MM.1S (cell line): ENCODE measurements at regions not wholly inside any gene's neighbourhood (a gene's known extent, or its start where the extent isn't known, plus 50 kb on each side); places are given as distances from the start of the nearest gene placed in this dataset.

Experiments
- DNase-seq: peaks from one replicate; pipeline ENCODE4 v3.0.0-alpha.2; 2015
- H2AFZ ChIP-seq: fragments of 300-600 bp; sonication (generic); 2 replicates; pipeline ENCODE4 v1.6.0; 2016; ENCODE audit warnings: antibody characterized with exemption, low read length
- H3F3A ChIP-seq: fragments of 300-600 bp; sonication (generic); 2 replicates; pipeline ENCODE4 v1.6.1; 2016; ENCODE audit warnings: mild to moderate bottlenecking, antibody characterized with exemption, low read length, moderate library complexity, mixed read lengths; ENCODE audit not compliant: insufficient read depth
- H3K27ac ChIP-seq: fragments of 300-600 bp; sonication (generic); 2 replicates; pipeline ENCODE4 v1.5.1; 2016; ENCODE audit warnings: mild to moderate bottlenecking, low read length
- H3K27me3 ChIP-seq: fragments of 300-600 bp; sonication (generic); replicated peaks from 2 replicates; pipeline ENCODE4 v1.6.0; 2016; ENCODE audit warnings: low read length; ENCODE audit not compliant: insufficient read depth
- H3K36me3 ChIP-seq: fragments of 300-600 bp; sonication (generic); replicated peaks from 2 replicates; pipeline ENCODE4 v1.6.1; 2016; ENCODE audit warnings: mild to moderate bottlenecking, low read length, mixed read lengths; ENCODE audit not compliant: insufficient read depth
- H3K4me1 ChIP-seq: fragments of 300-600 bp; sonication (generic); 2 replicates; pipeline ENCODE4 v1.6.1; 2016; ENCODE audit warnings: low read length, mixed read lengths
- H3K4me2 ChIP-seq: fragments of 300-600 bp; sonication (generic); 2 replicates; pipeline ENCODE4 v1.6.0; 2016; ENCODE audit warnings: low read depth, low read length
- H3K4me3 ChIP-seq: fragments of 300-600 bp; sonication (generic); 2 replicates; pipeline ENCODE4 v1.5.1; 2016; ENCODE audit warnings: low read length, mixed read lengths
- H3K79me2 ChIP-seq: fragments of 300-600 bp; sonication (generic); 2 replicates; pipeline ENCODE4 v1.6.1; 2016; ENCODE audit warnings: mixed run types, low read length, mixed read lengths
- H3K9ac ChIP-seq: fragments of 300-600 bp; sonication (generic); 2 replicates; pipeline ENCODE4 v1.6.1; 2016; ENCODE audit warnings: low read length, mixed read lengths
- H3K9me2 ChIP-seq: fragments of 300-600 bp; sonication (generic); replicated peaks from 2 replicates; pipeline ENCODE4 v1.6.1; 2016; ENCODE audit warnings: mild to moderate bottlenecking, low read length, mixed read lengths; ENCODE audit not compliant: insufficient read depth
- H3K9me3 ChIP-seq: fragments of 300-600 bp; sonication (generic); replicated peaks from 2 replicates; pipeline ENCODE4 v1.6.1; 2016; ENCODE audit warnings: mild to moderate bottlenecking, low read length, mixed read lengths; ENCODE audit not compliant: insufficient read depth
- H4K20me1 ChIP-seq: fragments of 300-600 bp; sonication (generic); 2 replicates; pipeline ENCODE4 v1.6.1; 2016; ENCODE audit warnings: mild to moderate bottlenecking, low read length, moderate library complexity, mixed read lengths; ENCODE audit not compliant: insufficient read depth
- EZH2 ChIP-seq: fragments of 300-600 bp; sonication (generic); optimal IDR thresholded peaks from 2 replicates; pipeline ENCODE3; 2017; ENCODE audit warnings: low read depth, mild to moderate bottlenecking, antibody characterized with exemption, low read length, mixed read lengths
- EZH2phosphoT487 ChIP-seq: fragments of 300-600 bp; sonication (generic); IDR thresholded peaks from 2 replicates; pipeline ENCODE4 v1.6.1; 2018; ENCODE audit warnings: antibody characterized with exemption, low read length
- TF ChIP-seq, protein P1 (sequence below): fragments of 300-600 bp; sonication (generic); IDR thresholded peaks from 2 replicates; pipeline ENCODE4 v1.5.1; 2016; ENCODE audit warnings: antibody characterized with exemption, low read length, mixed read lengths

DNA sequence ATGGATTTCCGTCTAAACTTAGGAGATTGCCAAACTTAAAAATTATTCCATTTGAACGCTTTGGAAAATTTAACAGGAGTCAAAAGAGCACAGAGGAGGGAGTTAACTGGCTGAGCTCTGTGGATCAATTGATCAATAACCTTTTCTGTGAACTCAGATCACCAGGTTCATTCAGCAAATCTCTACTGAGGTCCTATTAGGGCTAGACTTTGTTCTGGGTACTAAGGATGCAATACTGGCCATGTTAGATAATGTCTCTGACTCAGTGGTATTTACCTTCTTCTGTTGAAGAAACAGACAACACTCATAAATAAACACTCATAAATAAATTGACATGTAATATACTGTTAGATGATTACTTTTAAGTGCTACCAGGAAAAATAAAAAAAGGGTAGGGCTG is 323.4 kb upstream of the SUCLG2 start:
- TF ChIP-seq, protein P1, sequence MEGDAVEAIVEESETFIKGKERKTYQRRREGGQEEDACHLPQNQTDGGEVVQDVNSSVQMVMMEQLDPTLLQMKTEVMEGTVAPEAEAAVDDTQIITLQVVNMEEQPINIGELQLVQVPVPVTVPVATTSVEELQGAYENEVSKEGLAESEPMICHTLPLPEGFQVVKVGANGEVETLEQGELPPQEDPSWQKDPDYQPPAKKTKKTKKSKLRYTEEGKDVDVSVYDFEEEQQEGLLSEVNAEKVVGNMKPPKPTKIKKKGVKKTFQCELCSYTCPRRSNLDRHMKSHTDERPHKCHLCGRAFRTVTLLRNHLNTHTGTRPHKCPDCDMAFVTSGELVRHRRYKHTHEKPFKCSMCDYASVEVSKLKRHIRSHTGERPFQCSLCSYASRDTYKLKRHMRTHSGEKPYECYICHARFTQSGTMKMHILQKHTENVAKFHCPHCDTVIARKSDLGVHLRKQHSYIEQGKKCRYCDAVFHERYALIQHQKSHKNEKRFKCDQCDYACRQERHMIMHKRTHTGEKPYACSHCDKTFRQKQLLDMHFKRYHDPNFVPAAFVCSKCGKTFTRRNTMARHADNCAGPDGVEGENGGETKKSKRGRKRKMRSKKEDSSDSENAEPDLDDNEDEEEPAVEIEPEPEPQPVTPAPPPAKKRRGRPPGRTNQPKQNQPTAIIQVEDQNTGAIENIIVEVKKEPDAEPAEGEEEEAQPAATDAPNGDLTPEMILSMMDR: no peak
- TF ChIP-seq EZH2phosphoT487 (no peak), EZH2 (no peak)
- no peak for DNase-seq
- Histone ChIP-seq H3K9me3 (no peaks in the 10 kb centered on the region), H2AFZ (no peak overlapping the region), H3F3A (no peaks in the 10 kb centered on the region), H3K4me3 (no peak overlapping the region), H3K36me3 (no peaks in the 10 kb centered on the region), H4K20me1 (no peaks in the 10 kb centered on the region), H3K4me2 (no peak overlapping the region), H3K27ac (no peak overlapping the region), H3K4me1 (no peaks in the 10 kb centered on the region), H3K9ac (no peak overlapping the region), H3K27me3 (no peaks in the 10 kb centered on the region), H3K79me2 (no peaks in the 10 kb centered on the region), H3K9me2 (no peaks in the 10 kb centered on the region)

DNA sequence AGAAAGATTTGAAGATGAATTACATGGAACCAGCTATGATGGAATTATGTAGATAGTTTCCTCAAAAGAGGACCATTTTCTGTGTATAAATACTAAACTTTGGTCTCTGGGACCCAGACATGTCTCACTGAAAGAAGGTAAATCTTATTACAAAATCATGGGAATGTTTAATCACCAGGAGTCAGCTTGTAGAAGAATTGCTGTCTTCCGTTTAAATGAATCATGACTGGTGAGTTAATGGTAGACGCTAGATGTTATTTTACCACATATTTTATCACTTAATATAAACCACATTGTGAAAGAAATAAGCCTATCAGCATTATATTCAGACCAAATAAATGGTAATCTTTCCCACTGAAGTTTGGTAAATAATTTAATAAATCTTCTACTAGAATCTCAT is 322.3 kb upstream of the SUCLG2 start:
- no peaks in the 10 kb centered on the region for H3K4me1 ChIP-seq
- TF ChIP-seq EZH2phosphoT487 (no peak), EZH2 (no peak)
- TF ChIP-seq, protein P1: no peak
- H3K9me3 ChIP-seq: no peaks in the 10 kb centered on the region

GRCh38 chr3:67964596-67964995 is 310.2 kb upstream of the SUCLG2 start:
- no peak for TF ChIP-seq EZH2phosphoT487
- no peak for TF ChIP-seq EZH2
- TF ChIP-seq, protein P1: no peak
- H3K4me1 ChIP-seq: no peaks in the 10 kb centered on the region

More for the DNA sequence above, 322.3 kb upstream of the SUCLG2 start:
- H3K79me2 ChIP-seq: no peaks in the 10 kb centered on the region
- no peak overlapping the region for H3K4me3 ChIP-seq
- no peaks in the 10 kb centered on the region for H4K20me1 ChIP-seq
- no peak overlapping the region for H3K9ac ChIP-seq
- no peak overlapping the region for H2AFZ ChIP-seq
- H3K4me2 ChIP-seq: no peak overlapping the region
- H3K36me3 ChIP-seq: no peaks in the 10 kb centered on the region
- no peaks in the 10 kb centered on the region for H3K27me3 ChIP-seq
- H3K27ac ChIP-seq: no peak overlapping the region
- no peak for DNase-seq
- H3F3A ChIP-seq: no peaks in the 10 kb centered on the region
- H3K9me2 ChIP-seq: no peaks in the 10 kb centered on the region

More at GRCh38 chr3:67964596-67964995, 310.2 kb upstream of the SUCLG2 start:
- H2AFZ ChIP-seq: no peak overlapping the region
- no peak overlapping the region for H3K27ac ChIP-seq
- H3K9me2 ChIP-seq: no peaks in the 10 kb centered on the region
- no peaks in the 10 kb centered on the region for H3K36me3 ChIP-seq
- no peaks in the 10 kb centered on the region for H3K79me2 ChIP-seq
- H3K4me3 ChIP-seq: no peak overlapping the region
- H3K4me2 ChIP-seq: no peak overlapping the region
- no peaks in the 10 kb centered on the region for H4K20me1 ChIP-seq
- H3K9me3 ChIP-seq: no peaks in the 10 kb centered on the region
- no peak for DNase-seq
- no peaks in the 10 kb centered on the region for H3F3A ChIP-seq
- no peaks in the 10 kb centered on the region for H3K27me3 ChIP-seq
- H3K9ac ChIP-seq: no peak overlapping the region
